Posterior vena cava (tissue), 2 donors: ENCODE measurements at regions not wholly inside any gene's neighbourhood (a gene's known extent, or its start where the extent isn't known, plus 50 kb on each side); places are given as distances from the start of the nearest gene placed in this dataset.

Source experiments
- DNase-seq: peaks from one replicate; pipeline ENCODE4 v3.0.0-alpha.2; 2020; ENCODE audit warnings: low spot score
- intact Hi-C, 2 donors: fragments of 100-400 bp; cut with DNase I; formaldehyde crosslinking; loops; one replicate each; pipeline versions ENCODE4 v1.14.1 to v1.14.2; 2022 to 2023
- donor health status: DM: yes; HTN: yes; CAD: no.
- donor health status: DM: yes; HTN: yes; CAD: no.

DNA sequence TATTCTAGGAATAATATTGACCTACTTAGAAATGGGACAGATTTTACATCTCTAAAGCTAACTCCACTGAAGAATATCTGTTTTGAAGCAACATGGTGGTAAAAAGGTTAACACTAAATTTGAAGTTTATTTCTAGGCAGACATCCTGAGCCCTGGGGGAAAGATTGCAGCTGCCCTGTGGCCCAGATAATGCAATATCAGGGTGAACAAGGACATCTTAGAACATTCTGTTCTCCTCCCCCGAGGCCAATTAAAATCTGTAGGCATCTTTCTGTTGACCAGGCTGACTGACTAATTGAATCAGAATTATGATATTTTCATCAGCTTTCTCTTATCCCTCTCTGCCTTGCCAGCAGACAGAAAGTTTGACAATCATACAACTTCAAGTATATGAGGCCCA lies 149.8 kb upstream of the DUSP10 start:
- intact Hi-C loops = no loop called here
- no peak for DNase-seq

DNA sequence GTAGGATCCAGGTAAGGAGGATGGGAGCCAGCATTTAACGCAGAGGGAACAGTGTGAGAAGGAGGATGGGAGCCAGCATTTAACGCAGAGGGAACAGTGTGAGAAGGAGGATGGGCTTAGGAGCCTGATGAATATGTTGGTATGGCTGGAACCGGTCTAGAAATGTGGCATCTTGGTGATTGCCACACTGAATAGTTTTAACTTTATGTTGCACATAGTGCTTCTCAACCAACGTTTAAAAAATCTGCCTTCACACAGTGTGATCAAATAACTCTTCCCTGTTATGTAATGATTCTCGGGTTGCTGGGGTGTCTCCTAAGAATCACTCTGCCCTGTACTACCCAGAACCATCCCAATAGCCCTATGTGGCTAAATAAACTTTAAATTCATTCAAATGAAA lies 146.9 kb upstream of the DUSP10 start:
- intact Hi-C loops = no loop called here
- DNase-seq = no peak

DNA sequence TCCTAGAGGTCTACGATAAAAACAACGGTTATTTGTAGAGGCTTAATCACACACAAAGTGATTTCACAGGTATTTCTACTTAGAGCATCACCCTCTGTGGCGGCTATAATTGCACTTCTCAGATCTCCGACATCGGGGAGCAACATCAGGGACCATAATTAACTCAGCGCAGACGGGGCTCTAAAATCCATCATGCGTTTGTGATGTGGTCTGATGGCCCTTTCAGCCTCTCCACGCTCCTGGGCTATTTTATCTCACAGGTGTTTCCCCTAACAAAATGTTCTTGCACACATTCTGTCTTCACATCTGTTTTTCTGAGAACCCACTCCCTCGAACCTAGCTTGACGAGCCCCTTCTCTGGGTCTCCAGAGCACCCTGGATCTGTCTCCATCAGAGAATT lies 146.3 kb upstream of the DUSP10 start:
- intact Hi-C loops = no loop called here
- DNase-seq = no peak

DNA sequence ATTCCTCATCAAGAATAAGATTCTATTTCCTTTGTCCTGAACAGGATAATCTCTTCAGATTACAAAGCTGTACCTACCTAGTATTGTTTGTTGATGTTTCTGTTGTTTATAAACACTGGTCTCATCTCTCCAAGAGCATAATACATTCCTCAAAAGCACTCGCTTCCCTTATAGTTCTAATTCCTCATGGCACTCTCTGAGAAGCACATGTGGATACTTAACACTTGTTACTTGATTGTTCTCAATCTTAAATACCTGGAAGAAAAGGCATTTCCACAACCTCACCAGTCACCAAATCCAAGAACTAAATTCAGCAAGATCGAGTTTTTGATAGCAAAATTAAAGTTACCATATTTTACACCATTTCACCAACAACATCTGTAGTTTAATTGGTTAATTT lies 145.9 kb upstream of the DUSP10 start:
- intact Hi-C loops = no loop called here
- no peak for DNase-seq

DNA sequence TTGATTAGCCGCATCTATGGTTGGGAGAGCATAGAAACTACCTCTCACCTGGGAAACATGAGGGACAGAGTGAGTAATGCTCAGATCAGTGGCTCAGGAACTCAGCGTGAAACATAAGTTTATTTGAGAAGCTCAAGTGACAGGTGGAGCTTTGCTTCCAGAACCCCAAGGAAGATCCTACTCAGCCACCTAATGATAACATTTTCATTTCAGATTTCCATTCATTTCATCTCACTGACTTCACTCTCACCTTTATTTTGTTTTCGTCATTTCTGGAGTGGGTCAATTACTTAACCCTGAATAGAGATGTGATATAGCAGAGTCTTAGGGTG lies 145.5 kb upstream of the DUSP10 start:
- intact Hi-C loops = no loop called here
- DNase-seq = no peak

DNA sequence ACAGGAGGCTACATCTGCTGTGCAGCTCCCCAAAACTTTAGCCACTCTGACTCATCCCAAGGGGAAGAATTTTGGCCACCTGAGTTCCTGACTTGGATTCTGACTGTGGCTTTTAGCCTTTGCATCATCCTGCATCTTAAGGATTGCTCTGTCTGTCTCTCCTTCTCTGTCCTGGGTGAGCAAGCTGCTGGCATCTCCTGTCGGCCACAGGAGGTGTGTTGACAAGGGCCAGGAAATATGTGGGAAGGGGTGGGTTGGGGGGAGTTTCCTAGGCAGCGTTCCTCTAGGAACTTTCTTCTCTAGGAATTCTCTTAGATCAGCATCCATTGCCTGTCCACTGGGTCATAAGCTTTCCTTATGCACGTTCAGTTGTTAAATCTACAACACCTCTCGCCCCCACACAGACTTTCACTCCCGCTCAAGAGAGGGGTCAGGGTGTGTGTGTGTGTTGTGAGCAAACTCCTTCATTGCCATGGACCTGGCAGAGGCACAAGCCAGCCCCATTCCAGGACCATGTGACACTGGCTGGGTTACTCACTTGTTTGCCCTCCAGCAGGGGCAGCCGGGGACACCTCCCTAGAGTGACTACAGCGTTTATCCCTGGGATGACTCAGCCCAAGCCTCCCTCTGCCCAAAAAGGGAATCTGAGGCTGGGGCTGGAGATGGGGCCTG lies 145.0 kb upstream of the DUSP10 start:
- intact Hi-C loops = no loop called here
- peak; percentile 88 for DNase-seq

DNA sequence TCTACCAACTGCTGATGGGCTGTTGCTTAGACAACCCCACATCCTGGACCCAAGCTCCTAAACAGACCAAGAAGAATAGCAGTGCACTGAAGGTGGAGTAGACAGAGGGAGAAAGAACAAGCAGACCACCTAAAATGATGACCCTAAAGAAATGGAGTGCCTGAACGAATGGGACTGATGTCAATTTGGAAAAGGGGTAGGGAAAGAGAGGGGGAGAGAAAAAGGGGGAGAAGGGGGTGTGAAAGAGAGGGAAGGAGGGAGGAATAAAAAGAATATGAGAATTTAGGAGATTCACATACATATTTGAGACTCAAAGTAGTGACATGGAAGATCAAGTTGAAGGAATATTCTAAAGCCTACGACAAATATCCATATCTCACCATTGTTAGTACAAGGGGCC lies 144.4 kb upstream of the DUSP10 start:
- intact Hi-C loops = no loop called here
- no peak for DNase-seq

DNA sequence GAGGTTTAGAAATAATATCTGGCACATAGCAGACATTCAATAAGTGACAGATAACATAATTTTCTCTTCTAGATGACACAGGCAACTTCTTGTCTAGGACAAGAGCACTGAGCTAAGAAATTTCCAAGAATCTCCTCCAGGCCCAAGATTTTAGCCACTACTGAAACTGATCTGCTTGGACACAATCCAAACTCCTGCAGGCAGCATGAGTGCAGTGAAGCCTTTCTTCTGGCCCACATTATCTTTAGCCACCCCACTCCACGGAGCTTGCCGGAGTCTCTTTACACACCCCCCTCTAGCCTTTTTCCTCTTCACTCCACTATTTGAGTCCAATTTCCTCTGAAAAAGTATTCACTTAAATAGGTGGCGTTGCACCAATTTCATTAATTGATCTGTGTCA lies 142.9 kb upstream of the DUSP10 start:
- DNase-seq = no peak
- intact Hi-C loops = no loop called here

DNA sequence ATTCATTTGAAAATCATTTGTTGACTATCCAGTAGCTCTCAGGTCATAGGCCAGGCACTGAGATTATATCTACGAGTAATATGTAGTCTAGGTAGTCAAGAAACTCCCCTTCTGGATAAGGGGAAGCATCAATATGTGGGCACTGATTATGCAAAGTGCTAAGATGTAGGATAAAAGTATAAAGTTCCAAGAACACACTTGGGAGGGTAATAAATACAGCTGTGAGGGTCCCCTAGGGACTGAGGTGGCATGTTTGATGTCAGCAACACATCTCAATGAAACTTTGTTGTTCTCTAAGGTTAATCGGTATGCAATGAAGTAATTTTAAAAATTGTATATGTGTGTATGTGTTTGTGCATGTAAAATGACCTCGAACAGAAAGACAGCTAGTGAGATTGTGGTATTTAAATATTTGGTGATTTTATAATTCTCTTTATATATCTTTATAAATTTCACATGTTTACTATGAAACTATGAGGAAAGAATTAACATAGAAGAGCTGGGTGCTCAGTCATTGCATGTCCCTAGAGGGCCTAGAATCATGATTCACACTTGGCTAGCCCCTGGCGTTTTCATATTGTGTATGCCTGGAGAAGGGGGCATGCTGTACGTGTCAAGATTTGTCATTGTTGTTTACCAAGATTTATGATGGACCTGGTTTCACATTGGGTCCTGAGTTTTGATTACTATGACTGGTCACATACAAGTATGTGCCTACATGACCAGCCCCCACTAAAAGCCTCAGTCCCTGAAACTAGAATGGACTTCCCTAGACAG lies 140.1 kb upstream of the DUSP10 start:
- DNase-seq = no peak

DNA sequence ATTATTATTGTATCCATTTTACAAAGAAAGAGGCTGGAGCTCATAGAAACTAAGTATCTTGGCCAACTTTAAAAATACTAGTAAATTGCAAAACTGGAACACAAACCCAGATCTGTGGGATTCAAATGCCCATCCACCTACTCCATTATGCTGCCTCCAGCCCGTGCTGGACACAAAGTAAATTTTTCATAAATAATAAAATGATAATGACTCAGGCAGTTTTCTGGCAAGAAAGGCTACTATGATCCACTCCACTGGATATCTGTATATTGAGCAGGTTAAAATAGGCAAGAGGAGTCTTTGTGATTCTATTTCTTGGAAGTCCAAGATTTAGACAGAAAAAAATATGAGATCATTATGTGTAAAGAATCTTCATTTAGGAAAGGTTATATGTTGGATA lies 138.3 kb upstream of the DUSP10 start:
- intact Hi-C loops = no loop called here
- DNase-seq = no peak

More for the DNA sequence above, 140.1 kb upstream of the DUSP10 start:
- intact Hi-C loops = no loop called here

DNA sequence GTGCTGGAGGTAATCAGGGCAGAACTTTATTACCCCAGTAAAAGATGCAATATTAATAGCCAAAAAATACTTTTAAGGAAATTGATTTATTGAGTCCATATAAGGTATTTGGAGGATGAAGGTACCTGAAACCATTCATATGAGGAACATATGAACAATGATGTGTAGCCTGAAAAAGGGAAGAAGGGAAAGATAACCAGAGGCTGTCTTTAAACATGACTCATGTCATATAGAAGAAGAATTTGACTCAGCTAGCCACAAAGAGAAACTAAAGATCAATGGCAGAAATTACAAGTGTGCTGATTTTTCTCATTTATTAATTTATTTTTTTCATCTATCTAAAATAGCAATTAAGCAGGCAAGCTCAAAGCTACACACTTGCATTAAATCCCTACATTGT lies 136.2 kb upstream of the DUSP10 start:
- DNase-seq = no peak

DNA sequence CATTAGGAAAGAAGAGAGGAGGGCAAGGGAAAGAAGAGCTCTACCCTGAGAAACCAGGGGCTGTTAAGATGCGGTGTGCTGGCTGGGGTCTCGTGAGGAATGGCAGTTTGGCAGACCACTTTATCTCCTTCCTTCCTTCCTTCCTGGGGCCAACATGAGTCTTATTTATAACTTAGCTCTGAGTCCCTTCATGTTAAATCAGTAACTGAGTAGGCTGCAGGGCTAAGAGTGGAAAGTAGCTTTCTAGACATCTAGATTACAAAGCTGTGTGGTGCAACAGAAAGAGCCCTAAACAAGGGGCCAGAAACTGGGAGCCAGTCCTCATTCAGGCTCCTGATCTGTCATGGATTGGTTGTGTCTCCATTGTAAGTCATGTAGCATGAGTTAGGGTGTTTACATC lies 135.4 kb upstream of the DUSP10 start:
- DNase-seq = no peak
- intact Hi-C loops = no loop called here

More for the DNA sequence above, 136.2 kb upstream of the DUSP10 start:
- intact Hi-C loops = no loop called here

DNA sequence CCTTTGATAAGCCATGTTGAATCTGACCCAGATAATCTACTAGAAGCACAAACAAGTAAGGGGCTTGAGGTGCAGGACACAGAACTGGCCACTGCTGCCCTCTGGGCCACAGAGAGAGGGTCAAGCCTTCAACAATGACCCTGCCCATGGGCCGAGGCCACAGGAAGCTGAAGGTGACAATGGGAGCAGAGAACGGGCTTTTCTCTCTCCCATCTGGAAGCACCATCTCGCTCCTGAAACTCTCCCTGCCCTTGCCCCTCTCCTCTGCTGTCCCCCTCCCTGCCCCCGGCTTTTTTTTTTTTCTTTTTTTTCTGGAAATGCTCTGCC lies 133.1 kb upstream of the DUSP10 start:
- no peak for DNase-seq
- intact Hi-C loops = no loop called here

DNA sequence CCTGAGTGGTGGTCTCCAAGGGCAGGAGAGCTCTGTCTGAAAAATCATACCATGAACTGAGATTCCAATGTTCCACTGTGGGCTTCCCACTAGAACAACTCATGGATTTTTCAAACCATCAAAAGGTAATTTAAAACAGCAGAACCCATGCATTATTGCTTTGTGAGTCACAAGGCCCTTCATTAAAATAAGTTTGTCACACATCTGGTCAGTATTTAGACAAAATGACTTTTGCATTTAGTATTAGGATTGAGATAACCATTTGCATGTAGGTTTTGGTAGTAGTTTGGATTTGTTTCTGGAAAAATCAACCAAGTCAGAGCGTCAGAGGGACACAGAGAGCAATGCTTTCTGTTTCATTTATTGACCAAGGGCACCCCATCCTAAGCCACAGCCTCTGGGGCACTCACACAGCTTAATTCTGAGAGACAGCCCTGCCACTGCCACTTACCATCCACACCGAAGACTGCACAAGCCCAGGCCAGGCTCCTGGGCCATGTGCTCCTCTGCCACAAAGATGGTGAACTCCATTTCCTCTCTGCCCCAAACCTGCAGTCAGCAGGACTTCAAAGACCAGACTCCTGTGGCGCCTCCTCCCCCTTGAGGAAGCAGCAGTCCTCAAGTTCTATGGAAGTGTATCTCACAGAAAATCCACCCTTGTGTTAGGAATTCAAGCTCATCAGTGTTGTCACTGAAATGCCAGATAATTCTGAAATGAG lies 132.6 kb upstream of the DUSP10 start:
- intact Hi-C loops = no loop called here
- no peak for DNase-seq

DNA sequence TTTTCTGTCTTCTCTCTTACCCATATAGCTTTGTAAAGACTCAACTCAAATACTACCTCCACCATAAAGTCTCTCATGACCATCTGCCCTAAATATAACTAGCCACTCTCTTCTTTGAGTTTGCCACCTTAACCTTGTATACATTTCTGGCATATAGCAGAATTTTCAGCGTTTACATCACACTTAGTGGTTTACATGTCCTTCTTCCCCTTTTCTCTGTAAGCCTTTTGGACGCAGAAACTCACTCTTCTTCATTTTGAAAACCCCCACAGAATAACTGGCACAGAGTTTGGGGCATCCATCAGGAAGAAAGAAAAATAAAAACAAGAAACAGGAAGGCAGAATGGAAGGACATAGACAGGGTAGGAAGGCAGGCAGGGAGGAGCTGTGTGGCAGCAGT lies 131.8 kb upstream of the DUSP10 start:
- no peak for DNase-seq
- intact Hi-C loops = no loop called here

DNA sequence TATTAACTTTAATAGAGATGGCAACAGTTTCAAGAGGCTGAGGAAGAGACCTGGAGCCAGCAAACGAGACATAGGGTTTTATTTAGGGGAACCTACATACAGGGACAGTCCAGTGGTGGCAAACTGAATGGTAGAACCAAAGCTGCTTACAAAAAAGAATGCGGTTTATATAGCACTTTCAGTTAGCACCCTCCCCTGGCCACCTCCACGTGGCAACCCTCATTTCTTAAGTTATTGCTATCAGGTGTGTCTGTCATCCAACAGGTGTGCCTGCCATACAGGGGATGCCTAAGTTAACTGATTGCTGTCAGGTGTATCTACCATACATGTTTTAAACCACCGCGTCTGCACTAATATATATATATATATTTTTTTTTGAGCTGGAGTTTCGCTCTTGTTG lies 129.2 kb upstream of the DUSP10 start:
- intact Hi-C loops = no loop called here
- no peak for DNase-seq

DNA sequence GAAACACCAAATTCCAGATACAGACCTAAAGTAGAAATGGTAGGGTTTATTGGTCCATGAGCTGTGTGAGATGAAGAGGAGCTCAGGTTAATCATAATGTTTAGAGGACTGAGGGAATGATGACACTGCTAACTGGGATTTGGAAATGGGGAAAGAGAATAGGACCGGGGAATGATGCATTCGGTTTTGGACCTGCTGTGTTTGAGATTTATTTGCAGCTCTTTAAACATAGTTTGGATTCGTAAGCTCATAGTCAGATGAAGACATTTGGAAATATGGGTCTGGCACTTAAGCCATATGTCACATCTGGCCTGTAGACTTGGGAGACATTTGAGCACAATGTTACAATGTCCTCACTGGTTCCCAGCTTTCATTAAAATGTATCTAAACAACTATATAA lies 127.9 kb upstream of the DUSP10 start:
- intact Hi-C loops = no loop called here

DNA sequence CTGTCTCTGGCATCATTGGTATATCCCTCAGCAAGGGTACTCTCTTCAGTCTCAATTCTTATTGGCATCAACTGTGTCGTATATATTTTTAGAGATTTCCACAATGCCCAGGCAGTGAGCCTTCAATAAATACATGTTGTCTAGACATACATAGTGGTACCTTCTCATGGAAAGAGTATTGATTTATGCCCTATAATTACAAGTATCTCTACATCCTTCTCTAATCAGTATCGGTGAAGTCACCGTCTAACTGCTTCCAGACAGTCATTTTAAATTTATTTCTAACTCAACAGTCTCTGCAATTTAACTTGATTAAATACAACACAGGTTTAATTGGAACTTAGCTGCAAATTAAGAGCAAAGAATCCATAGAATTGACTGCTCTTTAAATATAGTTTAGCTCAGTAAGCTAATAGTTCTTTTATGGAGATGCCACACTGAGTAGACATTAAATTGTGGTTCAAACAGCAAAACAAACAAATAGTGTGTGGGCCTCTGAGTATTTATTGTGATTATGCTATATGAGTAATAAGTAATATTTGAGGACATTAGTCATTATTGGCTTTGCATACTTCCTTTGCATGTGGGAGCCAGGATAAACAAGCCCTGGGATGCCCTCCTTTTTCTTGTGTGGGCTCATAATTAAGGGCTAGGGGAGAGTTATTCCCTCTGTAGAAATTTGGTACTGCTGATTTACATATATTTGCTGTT lies 126.9 kb upstream of the DUSP10 start:
- no peak for DNase-seq
- intact Hi-C loops = no loop called here

More for the DNA sequence above, 127.9 kb upstream of the DUSP10 start:
- DNase-seq = no peak

DNA sequence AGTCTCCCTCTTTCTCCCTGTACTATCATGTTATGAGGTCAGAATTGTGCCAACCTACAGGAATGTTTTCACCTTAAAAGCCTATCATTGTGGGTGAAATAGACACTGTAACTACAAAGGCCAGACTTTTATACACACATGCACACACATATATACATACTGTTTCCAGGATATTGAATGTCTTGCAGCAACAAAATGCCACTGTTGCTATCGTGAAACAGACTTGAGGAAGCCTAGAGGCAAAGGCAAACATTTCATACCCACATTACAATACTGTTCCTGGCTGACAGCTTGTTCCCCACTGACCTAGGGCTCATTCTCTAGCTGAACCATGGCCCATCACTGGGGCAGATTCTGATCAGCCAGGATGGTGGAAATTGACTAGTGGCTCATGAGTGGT lies 125.1 kb upstream of the DUSP10 start:
- intact Hi-C loops = no loop called here
- DNase-seq = no peak

DNA sequence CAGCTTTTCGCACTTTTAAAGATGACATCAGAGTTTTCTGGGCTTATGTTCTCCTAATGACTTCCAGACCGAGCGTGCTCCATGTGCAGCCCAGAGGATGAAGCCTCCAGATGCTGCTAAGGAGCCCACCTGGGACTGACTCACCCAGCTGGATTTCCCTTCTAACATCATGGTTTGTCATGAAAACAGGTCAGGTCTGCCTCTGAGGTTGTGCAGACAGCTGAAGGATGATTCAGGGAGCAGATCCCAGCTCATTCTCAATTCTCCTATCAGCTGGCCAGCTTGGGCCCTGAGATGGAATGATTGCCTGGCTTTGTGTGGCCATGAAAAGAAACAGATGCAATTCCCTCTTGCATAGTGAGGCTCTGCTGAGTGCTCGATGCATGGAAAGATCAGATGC lies 123.9 kb upstream of the DUSP10 start:
- intact Hi-C loops = no loop called here
- no peak for DNase-seq
